Prostate gland (tissue), 2 donors: ENCODE measurements at regions not wholly inside any gene's neighbourhood (a gene's known extent, or its start where the extent isn't known, plus 50 kb on each side); places are given as distances from the start of the nearest gene placed in this dataset.
"Not testable (repeated sequence)": the region's sequence is repeated elsewhere in the genome, so short reads cannot be mapped to it uniquely, and the experiment has no call there.

Experiments
- DNase-seq: peaks from one replicate; pipeline ENCODE4 v3.0.0-alpha.2; 2019; ENCODE audit warnings: low spot score
- H3K27ac ChIP-seq, 2 donors: fragments of 200-600 bp; sonication (generic); 2 replicates each; pipeline ENCODE4 v1.5.1; 2017 to 2019
- H3K27me3 ChIP-seq: fragments of 200-600 bp; sonication (generic); replicated peaks from 2 replicates; pipeline ENCODE4 v1.5.1; 2019; ENCODE audit not compliant: insufficient read depth
- H3K36me3 ChIP-seq, 2 donors: fragments of 200-600 bp; sonication (generic); 1 replicate in 1 of 2; 2 replicates in 1 of 2; pipeline versions ENCODE4 v1.5.1 to v1.8.1; 2017 to 2019
- H3K4me1 ChIP-seq: fragments of 200-600 bp; sonication (generic); replicated peaks from 2 replicates; pipeline ENCODE4 v1.5.1; 2019
- H3K4me3 ChIP-seq, 2 donors: fragments of 200-600 bp; sonication (generic); 2 replicates each; pipeline ENCODE4 v1.5.1; 2017 to 2019
- H3K9me3 ChIP-seq: fragments of 200-600 bp; sonication (generic); 2 replicates; pipeline ENCODE4 v1.5.1; 2017
- POLR2A ChIP-seq: fragments of 450-650 bp; IDR thresholded peaks from one replicate; pipeline ENCODE4 v1.6.1; 2016; ENCODE audit warnings: antibody characterized with exemption, mild to moderate bottlenecking
- POLR2AphosphoS5 ChIP-seq: sonication (generic); formaldehyde crosslinking; IDR thresholded peaks from one replicate; pipeline ENCODE4 v1.6.1; 2017; ENCODE audit warnings: antibody characterized with exemption
- WGBS: methylation state at CpG from one replicate; pipeline ENCODE4 v1.1.5; 2018; 5-methylcytosine and 5-hydroxymethylcytosine counted together
- intact Hi-C: fragments of 100-400 bp; cut with DNase I; formaldehyde crosslinking; loops from one replicate; pipeline ENCODE4 v1.14.2; 2022
- TF ChIP-seq, protein P1 (sequence below), 4 experiments: fragments of 200-600 bp in 2 of 4; fragments of 450-650 bp in 2 of 4; sonication (generic) in 2 of 4; IDR thresholded peaks; 1 replicate in 3 of 4; 2 replicates in 1 of 4; pipeline ENCODE4 v1.5.1; 2016 to 2019; ENCODE audit warnings: antibody characterized with exemption in 4 of 4, mild to moderate bottlenecking in 2 of 4, moderate library complexity in 2 of 4

DNA sequence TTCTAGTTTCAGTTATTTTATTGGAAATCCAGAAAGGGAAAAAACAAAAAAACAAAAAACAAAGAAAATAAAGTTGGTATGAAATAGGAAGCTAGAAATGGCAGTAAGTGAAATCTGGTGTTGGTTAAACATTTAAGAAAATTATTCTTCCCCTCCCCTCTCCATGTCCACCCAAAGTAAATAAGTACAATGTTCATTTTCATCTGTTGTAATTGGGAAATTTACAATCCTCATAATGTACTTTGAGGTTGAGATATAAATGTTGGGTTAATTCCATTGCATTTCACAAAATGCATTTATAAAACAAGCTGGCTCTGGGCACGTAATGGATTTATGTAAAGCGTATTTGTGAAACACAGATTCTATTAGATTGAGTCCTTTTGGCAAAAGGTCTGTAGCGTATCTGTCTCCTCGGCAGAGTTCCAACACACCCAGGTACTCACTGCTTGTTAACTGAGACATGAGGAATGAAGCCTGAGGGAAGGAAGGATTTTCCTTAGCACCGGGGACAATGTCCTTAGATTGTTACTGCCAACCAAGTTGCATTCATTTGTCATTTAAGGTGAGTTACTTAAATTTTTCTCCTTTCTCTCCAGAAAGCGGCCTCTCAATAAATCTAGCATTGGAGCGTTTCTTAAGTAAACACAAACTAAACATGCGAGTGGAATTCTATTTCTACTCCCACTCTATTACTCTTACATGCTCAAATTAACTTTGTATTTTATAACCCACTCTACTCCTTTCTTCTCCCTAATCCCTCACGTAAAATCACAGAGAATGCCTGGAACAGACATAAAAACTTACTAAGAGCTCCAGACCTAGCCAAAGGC is 912.3 kb upstream of the WWC1 start:
- Histone ChIP-seq H3K4me1 (no peaks in the 10 kb centered on the region), H3K36me3 (no peaks in the 10 kb centered on the region), H3K9me3 (no peaks in the 10 kb centered on the region), H3K4me3 (no peak overlapping the region), H3K27ac (no peak overlapping the region), H3K27me3 (no peaks in the 10 kb centered on the region)
- peak; percentile 64 for DNase-seq
- intact Hi-C loops = no loop called here
- 16% methylated on average over 9 of the region's 9 CpGs for WGBS
- peak; percentile 25 for TF ChIP-seq POLR2AphosphoS5
- no peak for TF ChIP-seq POLR2A

DNA sequence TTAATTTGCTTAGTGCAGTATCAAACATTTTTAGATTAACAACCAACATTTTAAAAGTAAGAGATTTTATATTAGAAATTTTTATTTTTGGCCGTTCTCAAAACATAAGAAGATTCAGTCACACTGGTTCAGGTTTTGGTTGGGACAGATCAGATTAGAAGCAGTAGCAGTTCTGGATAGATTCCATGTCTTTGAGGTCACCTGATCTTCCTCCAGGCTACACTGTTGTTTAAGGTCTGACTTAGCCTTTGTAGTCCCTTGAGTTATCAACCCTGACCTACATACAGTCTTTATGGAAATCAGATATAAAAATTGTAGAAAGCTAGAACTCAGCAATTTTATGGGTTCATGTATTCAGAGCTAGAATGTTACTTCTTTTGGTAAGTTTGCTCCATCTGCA is 910.0 kb upstream of the WWC1 start:
- no peaks in the 10 kb centered on the region for H3K4me1 ChIP-seq
- no peaks in the 10 kb centered on the region for H3K9me3 ChIP-seq
- TF ChIP-seq POLR2A (no peak), POLR2AphosphoS5 (no peak)
- TF ChIP-seq, protein P1, sequence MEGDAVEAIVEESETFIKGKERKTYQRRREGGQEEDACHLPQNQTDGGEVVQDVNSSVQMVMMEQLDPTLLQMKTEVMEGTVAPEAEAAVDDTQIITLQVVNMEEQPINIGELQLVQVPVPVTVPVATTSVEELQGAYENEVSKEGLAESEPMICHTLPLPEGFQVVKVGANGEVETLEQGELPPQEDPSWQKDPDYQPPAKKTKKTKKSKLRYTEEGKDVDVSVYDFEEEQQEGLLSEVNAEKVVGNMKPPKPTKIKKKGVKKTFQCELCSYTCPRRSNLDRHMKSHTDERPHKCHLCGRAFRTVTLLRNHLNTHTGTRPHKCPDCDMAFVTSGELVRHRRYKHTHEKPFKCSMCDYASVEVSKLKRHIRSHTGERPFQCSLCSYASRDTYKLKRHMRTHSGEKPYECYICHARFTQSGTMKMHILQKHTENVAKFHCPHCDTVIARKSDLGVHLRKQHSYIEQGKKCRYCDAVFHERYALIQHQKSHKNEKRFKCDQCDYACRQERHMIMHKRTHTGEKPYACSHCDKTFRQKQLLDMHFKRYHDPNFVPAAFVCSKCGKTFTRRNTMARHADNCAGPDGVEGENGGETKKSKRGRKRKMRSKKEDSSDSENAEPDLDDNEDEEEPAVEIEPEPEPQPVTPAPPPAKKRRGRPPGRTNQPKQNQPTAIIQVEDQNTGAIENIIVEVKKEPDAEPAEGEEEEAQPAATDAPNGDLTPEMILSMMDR (IDR thresholded peaks at IDR 0.05) = no peak
- no peaks in the 10 kb centered on the region for H3K36me3 ChIP-seq
- no peak for DNase-seq
- no peak overlapping the region for H3K4me3 ChIP-seq
- 91% methylated on average over 1 of the region's 1 CpG for WGBS
- intact Hi-C loops = no loop called here
- H3K27ac ChIP-seq = no peak overlapping the region
- H3K27me3 ChIP-seq = no peaks in the 10 kb centered on the region

DNA sequence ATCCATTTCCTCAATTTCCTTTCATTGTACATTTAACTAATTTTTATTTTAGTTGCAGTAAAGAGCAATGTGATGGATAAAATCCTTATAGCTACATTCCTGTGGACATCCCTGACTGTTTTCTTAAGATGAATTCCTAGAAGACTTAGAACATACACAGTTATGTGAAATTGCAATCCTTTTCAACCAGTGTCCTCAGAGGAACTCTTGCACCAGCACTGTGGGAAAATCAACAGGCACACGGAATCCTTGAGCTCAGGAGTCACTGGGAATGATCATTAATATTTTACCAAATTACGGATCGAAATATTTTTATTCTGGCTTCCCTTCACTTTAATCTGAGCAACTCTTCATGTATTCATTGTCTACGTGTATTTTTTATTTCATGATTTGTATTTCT is 901.9 kb upstream of the WWC1 start:
- Histone ChIP-seq H3K4me3 (no peak overlapping the region), H3K36me3 (no peaks in the 10 kb centered on the region), H3K4me1 (no peaks in the 10 kb centered on the region), H3K9me3 (no peaks in the 10 kb centered on the region), H3K27ac (no peak overlapping the region), H3K27me3 (no peaks in the 10 kb centered on the region)
- intact Hi-C loops = no loop called here
- TF ChIP-seq POLR2A = no peak
- TF ChIP-seq, protein P1 (IDR thresholded peaks at IDR 0.05) = no peak
- DNase-seq = no peak
- 80% methylated on average over 4 of the region's 4 CpGs for WGBS

GRCh38 chr5:167391286-167391685 is 900.2 kb upstream of the WWC1 start:
- H3K9me3 ChIP-seq, H3K27ac ChIP-seq, intact Hi-C loops, H3K27me3 ChIP-seq, H3K36me3 ChIP-seq, H3K4me1 ChIP-seq, DNase-seq, H3K4me3 ChIP-seq: not testable (repeated sequence)
- 80% methylated on average over 4 of the region's 4 CpGs for WGBS

- no peak overlapping the region for H3K4me3 ChIP-seq
- intact Hi-C loops = no loop called here
- H3K9me3 ChIP-seq = no peaks in the 10 kb centered on the region
- WGBS = 74% methylated on average over 5 of the region's 5 CpGs
- no peaks in the 10 kb centered on the region for H3K4me1 ChIP-seq
- TF ChIP-seq, protein P1 (IDR thresholded peaks at IDR 0.05) = no peak
- TF ChIP-seq POLR2A (no peak), POLR2AphosphoS5 (no peak)
- no peak overlapping the region for H3K27ac ChIP-seq
- DNase-seq = no peak
- H3K27me3 ChIP-seq = no peaks in the 10 kb centered on the region
- H3K36me3 ChIP-seq = no peaks in the 10 kb centered on the region
Measured at GRCh38 chr5:167392240-167392639, 899.2 kb upstream of the WWC1 start.

- DNase-seq = no peak
- H3K9me3 ChIP-seq = no peaks in the 10 kb centered on the region
- H3K36me3 ChIP-seq = no peaks in the 10 kb centered on the region
- no peaks in the 10 kb centered on the region for H3K4me1 ChIP-seq
- TF ChIP-seq POLR2A = no peak
- TF ChIP-seq POLR2AphosphoS5 = no peak
- TF ChIP-seq, protein P1 (IDR thresholded peaks at IDR 0.05) = no peak
- no peak overlapping the region for H3K27ac ChIP-seq
- intact Hi-C loops = no loop called here
- H3K4me3 ChIP-seq = no peak overlapping the region
- no peaks in the 10 kb centered on the region for H3K27me3 ChIP-seq
Measured at GRCh38 chr5:167393358-167393757, 898.1 kb upstream of the WWC1 start.
